Prostate gland (tissue), 2 donors: ENCODE measurements at regions not wholly inside any gene's neighbourhood (a gene's known extent, or its start where the extent isn't known, plus 50 kb on each side); places are given as distances from the start of the nearest gene placed in this dataset.

Experiments used
- POLR2AphosphoS5 ChIP-seq: sonication (generic); formaldehyde crosslinking; IDR thresholded peaks from one replicate; pipeline ENCODE4 v1.6.1; 2017; ENCODE audit warnings: antibody characterized with exemption
- TF ChIP-seq, protein P1 (sequence below), 4 experiments: fragments of 200-600 bp in 2 of 4; fragments of 450-650 bp in 2 of 4; sonication (generic) in 2 of 4; IDR thresholded peaks; 1 replicate in 3 of 4; 2 replicates in 1 of 4; pipeline ENCODE4 v1.5.1; 2016 to 2019; ENCODE audit warnings: antibody characterized with exemption in 4 of 4, mild to moderate bottlenecking in 2 of 4, moderate library complexity in 2 of 4

DNA sequence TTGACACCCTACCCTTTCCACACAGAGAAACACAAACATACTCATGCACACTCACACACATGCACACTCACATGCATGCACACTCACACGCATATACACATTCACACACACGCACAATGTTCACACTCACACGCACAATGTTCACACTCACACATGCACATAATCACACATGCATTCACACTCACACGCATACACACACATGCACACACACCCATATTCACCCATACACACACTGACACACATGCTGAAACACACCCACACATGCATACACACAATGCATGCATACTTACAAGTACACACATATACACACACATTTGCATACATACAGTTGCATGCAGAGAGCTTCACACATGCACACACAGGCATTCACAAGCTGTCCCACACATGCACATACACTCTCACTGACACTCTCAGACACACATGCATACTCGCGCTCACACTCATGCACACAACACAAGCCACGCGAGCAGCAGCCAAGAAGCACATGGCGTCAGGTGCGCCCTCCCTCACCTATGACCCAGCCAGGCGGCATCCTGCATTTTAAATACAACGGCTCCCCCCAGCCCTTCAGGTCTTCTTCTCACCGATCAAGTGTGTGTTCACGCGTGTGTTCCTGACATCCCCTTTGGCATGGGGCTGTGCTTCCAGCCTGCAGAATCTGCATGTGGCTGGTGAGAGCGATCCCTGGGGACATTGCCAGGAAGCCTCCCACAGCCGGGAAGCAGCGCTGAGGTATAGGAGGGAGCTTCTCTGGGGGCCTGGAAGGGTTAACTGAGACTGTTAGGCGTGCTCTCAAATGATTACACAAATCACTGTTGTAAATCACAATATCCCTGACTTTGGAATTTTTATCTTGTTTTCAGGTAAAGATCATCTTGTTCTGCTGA, 195.1 kb downstream of the RTP5 start:
- TF ChIP-seq, protein P1, sequence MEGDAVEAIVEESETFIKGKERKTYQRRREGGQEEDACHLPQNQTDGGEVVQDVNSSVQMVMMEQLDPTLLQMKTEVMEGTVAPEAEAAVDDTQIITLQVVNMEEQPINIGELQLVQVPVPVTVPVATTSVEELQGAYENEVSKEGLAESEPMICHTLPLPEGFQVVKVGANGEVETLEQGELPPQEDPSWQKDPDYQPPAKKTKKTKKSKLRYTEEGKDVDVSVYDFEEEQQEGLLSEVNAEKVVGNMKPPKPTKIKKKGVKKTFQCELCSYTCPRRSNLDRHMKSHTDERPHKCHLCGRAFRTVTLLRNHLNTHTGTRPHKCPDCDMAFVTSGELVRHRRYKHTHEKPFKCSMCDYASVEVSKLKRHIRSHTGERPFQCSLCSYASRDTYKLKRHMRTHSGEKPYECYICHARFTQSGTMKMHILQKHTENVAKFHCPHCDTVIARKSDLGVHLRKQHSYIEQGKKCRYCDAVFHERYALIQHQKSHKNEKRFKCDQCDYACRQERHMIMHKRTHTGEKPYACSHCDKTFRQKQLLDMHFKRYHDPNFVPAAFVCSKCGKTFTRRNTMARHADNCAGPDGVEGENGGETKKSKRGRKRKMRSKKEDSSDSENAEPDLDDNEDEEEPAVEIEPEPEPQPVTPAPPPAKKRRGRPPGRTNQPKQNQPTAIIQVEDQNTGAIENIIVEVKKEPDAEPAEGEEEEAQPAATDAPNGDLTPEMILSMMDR (IDR thresholded peaks at IDR 0.05): no peak
- no peak for TF ChIP-seq POLR2AphosphoS5
